ENCODE measurements at regions not wholly inside any gene's neighbourhood (a gene's known extent, or its start where the extent isn't known, plus 50 kb on each side); places are given as distances from the start of the nearest gene placed in this dataset.

DNA sequence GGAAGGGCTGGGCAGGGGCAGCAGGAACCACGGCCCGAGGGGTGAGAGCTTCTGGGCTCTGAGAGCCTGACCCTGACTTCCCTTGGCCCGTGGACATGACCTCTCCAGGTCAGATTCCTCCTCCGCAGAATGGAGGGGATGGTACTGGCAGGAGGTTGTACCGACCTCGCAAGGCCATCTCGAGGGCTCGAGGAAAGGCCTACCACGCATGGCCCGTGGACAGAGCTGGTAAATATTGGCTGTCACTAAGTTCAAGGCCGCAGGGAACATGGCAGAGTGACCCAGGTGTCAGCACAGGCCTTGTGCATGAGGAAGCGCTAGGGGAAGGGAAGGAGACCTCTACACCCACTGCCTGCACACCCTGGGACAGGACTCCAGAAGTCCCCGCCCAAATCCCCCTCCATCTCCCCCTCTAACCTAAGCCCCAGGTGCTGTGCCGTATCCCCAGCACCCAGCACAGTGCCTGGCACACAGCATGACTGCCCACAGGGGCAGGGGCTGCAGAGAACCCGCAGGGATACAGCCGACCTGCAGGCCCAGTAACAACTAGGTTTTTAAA, 54.9 kb upstream of the PPP2R5C start:
- no peak for DNase-seq (ENCODE audit: low read depth)

- peak; percentile 75 for DNase-seq (ENCODE audit: low read depth)
Observed at GRCh38 chr14:101707068-101707842, 54.3 kb upstream of the PPP2R5C start.

DNA sequence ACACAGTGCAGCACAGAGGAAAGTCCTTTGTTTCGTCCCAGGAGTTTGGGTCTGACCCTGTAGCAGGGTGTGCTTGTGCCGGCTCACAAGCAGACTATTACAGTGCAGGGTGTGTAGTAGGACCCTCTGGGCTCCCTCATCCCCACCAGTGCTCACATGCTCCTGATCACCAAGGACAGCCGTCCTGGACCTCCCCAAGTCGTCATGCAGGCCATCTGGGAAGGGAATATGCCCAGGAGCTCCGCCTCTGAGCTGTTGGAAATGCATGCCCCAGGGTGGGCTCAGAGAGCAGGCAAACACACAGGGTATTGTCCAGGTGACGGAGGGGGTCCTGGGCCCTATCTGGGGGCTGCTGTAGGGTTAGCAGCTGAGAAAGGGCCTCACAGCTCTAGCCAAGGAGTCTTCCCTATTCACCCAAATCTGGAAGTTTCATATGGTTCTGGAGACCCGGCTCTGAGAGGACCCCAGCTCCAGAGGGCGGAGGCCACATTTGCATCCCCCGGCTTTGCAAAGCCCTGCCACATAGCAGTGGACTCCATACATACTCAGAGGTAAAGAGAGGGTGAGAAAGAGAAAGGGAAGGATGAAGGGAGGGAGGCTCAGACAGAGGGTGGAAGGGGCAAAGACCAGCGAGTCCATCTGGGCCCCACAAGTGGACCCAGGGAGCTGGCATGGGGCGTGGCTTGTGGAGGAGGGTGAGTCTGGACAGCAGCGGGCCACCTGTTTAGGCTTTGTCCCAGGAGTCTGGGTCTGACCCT, 53.5 kb upstream of the PPP2R5C start:
- no peak for DNase-seq (ENCODE audit: low read depth)

GRCh38 chr14:101708853-101709532, 52.5 kb upstream of the PPP2R5C start:
- DNase-seq (ENCODE audit: low read depth): no peak

GRCh38 chr14:101709533-101709881, 52.0 kb upstream of the PPP2R5C start:
- no peak for DNase-seq (ENCODE audit: low read depth)

- no peak for DNase-seq (ENCODE audit: low read depth)
Observed at GRCh38 chr14:101709962-101710931, 51.3 kb upstream of the PPP2R5C start.

DNA sequence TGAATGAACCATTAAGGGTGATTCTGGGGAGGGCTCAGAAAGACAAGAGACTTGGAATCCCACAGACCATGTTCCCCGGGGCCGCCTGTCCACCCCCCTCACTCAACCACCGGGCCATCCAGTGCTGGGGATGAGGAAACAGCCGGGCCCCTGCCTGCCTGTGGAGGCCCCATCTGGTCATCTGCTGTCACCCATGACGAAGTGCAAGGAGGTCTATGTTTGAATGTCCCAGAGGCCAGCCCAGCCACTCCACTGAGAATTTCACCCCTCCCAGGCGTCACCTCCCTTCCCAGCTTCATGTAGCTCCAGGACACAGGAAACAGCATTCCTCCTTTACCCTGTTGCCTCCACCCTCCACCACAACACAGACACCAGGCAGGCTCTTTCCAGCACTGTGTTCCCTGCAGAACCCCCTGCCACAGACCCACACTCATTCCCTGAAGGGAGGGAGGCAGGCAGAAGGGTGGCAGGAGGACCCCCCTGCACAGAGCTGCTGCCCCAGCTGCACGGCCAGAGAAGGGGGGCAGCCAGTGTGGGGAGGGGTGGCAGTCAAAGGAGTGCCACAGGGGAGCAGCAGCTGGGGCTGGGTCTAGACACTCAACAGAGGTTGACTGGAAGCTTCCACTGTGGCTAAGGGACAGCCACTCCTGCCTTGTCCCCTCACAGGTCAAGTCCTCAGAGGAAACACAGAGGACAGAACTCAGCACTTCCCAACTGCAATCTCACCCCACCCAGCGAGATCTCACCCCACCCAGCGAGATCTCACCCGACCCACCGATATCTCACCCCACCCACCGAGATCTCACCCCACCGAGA, 50.3 kb upstream of the PPP2R5C start:
- no peak for DNase-seq (ENCODE audit: low read depth)
